ENCODE measurements at regions not wholly inside any gene's neighbourhood (a gene's known extent, or its start where the extent isn't known, plus 50 kb on each side); places are given as distances from the start of the nearest gene placed in this dataset.

- no peak for TF ChIP-seq NFRKB (IDR thresholded peaks at IDR 0.05)
- TF ChIP-seq ELF4 (IDR thresholded peaks at IDR 0.05): no peak
- TF ChIP-seq ZNF384 (IDR thresholded peaks at IDR 0.05): no peak
- TF ChIP-seq FOXA1 (IDR thresholded peaks at IDR 0.05): no peak
- no peak for TF ChIP-seq SP1 (IDR thresholded peaks at IDR 0.05)
- TF ChIP-seq TARDBP (IDR thresholded peaks at IDR 0.05): no peak
- no peak for TF ChIP-seq FOXK2 (IDR thresholded peaks at IDR 0.05)
- TF ChIP-seq LEF1 (IDR thresholded peaks at IDR 0.05; ENCODE audit: borderline replicate concordance): no peak
- no peak for TF ChIP-seq SUZ12 (IDR thresholded peaks at IDR 0.05)
- TF ChIP-seq, protein P1, sequence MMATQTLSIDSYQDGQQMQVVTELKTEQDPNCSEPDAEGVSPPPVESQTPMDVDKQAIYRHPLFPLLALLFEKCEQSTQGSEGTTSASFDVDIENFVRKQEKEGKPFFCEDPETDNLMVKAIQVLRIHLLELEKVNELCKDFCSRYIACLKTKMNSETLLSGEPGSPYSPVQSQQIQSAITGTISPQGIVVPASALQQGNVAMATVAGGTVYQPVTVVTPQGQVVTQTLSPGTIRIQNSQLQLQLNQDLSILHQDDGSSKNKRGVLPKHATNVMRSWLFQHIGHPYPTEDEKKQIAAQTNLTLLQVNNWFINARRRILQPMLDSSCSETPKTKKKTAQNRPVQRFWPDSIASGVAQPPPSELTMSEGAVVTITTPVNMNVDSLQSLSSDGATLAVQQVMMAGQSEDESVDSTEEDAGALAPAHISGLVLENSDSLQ (IDR thresholded peaks at IDR 0.05): no peak
- TF ChIP-seq FOXM1 (IDR thresholded peaks at IDR 0.05; ENCODE audit: borderline replicate concordance): no peak
Observed at GRCh38 chr3:66860771-66861170, 137.3 kb upstream of the KBTBD8 start.
